ENCODE measurements at regions not wholly inside any gene's neighbourhood (a gene's known extent, or its start where the extent isn't known, plus 50 kb on each side); places are given as distances from the start of the nearest gene placed in this dataset.

GRCh38 chr11:109061394-109061793, 360.6 kb upstream of the C11orf87 start:
- TF ChIP-seq EZH2 (IDR thresholded peaks at IDR 0.05) = no peak
- no peak for TF ChIP-seq POLR2AphosphoS5 (IDR thresholded peaks at IDR 0.05; ENCODE audit: borderline replicate concordance, low read depth, low read length)

All from SK-N-MC (cell line).